ENCODE measurements at regions not wholly inside any gene's neighbourhood (a gene's known extent, or its start where the extent isn't known, plus 50 kb on each side); places are given as distances from the start of the nearest gene placed in this dataset.

DNA sequence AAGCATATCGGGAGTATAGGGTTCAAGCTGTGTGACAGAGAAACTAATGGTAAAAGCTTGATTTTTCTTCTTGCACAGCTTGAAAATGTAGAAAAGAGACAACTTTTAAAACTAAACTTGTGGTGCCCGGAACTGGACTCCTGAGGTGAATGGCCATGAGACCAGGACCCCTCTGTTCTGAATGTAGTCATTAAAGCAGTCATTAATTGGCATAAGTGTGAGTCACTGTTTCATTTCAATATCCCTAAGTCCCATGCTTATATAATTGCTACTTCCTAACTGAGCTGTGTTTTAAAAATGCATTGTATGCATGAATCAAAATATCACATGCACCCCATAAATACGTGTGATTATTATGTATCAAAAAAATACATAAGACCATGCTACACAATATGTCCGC is 463.1 kb upstream of the DYNLRB2 start:
- TF ChIP-seq, protein P1, sequence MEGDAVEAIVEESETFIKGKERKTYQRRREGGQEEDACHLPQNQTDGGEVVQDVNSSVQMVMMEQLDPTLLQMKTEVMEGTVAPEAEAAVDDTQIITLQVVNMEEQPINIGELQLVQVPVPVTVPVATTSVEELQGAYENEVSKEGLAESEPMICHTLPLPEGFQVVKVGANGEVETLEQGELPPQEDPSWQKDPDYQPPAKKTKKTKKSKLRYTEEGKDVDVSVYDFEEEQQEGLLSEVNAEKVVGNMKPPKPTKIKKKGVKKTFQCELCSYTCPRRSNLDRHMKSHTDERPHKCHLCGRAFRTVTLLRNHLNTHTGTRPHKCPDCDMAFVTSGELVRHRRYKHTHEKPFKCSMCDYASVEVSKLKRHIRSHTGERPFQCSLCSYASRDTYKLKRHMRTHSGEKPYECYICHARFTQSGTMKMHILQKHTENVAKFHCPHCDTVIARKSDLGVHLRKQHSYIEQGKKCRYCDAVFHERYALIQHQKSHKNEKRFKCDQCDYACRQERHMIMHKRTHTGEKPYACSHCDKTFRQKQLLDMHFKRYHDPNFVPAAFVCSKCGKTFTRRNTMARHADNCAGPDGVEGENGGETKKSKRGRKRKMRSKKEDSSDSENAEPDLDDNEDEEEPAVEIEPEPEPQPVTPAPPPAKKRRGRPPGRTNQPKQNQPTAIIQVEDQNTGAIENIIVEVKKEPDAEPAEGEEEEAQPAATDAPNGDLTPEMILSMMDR (conservative IDR thresholded peaks at IDR 0.05; ENCODE audit: low read length): no peak
- TF ChIP-seq EZH2phosphoT487 (IDR thresholded peaks at IDR 0.05; ENCODE audit: borderline replicate concordance): no peak
